ENCODE measurements at regions not wholly inside any gene's neighbourhood (a gene's known extent, or its start where the extent isn't known, plus 50 kb on each side); places are given as distances from the start of the nearest gene placed in this dataset.

- no peaks in the 10 kb centered on the region for H3K79me2 ChIP-seq (ENCODE audit: insufficient read depth, low read depth)
- H3K36me3 ChIP-seq (ENCODE audit: insufficient read depth) = no peaks in the 10 kb centered on the region
- H3K4me1 ChIP-seq (ENCODE audit: low read depth, poor library complexity, severe bottlenecking) = no peaks in the 10 kb centered on the region
- H3K9ac ChIP-seq = no peak overlapping the region
- no peak overlapping the region for H3K27ac ChIP-seq
- no peak overlapping the region for H3K4me3 ChIP-seq (IDR thresholded peaks at IDR 0.05; ENCODE audit: insufficient read depth, low read depth, low read length)
- H2AFZ ChIP-seq (ENCODE audit: low read depth) = no peak overlapping the region
- TF ChIP-seq CTCF (conservative IDR thresholded peaks at IDR 0.05; ENCODE audit: low read depth, low read length) = no peak
- H3K4me2 ChIP-seq = no peak overlapping the region
- no peaks in the 10 kb centered on the region for H4K20me1 ChIP-seq (ENCODE audit: insufficient read depth)
- no peaks in the 10 kb centered on the region for H3K27me3 ChIP-seq (ENCODE audit: insufficient read depth, low read depth)
These were observed 429.7 kb upstream of the MMS22L start for GRCh38 chr6:97712751-97713150.

- Histone ChIP-seq H3K36me3 (ENCODE audit: insufficient read depth) (no peaks in the 10 kb centered on the region), H4K20me1 (ENCODE audit: insufficient read depth) (no peaks in the 10 kb centered on the region), H2AFZ (ENCODE audit: low read depth) (no peak overlapping the region), H3K79me2 (ENCODE audit: insufficient read depth, low read depth) (no peaks in the 10 kb centered on the region), H3K9ac (no peak overlapping the region), H3K4me2 (no peak overlapping the region), H3K27ac (no peak overlapping the region), H3K4me3 (IDR thresholded peaks at IDR 0.05; ENCODE audit: insufficient read depth, low read depth, low read length) (no peak overlapping the region), H3K27me3 (ENCODE audit: insufficient read depth, low read depth) (no peaks in the 10 kb centered on the region), H3K4me1 (ENCODE audit: low read depth, poor library complexity, severe bottlenecking) (no peaks in the 10 kb centered on the region)
- TF ChIP-seq CTCF (conservative IDR thresholded peaks at IDR 0.05; ENCODE audit: low read depth, low read length) = no peak
These were observed 431.8 kb upstream of the MMS22L start for GRCh38 chr6:97714772-97715171.

DNA sequence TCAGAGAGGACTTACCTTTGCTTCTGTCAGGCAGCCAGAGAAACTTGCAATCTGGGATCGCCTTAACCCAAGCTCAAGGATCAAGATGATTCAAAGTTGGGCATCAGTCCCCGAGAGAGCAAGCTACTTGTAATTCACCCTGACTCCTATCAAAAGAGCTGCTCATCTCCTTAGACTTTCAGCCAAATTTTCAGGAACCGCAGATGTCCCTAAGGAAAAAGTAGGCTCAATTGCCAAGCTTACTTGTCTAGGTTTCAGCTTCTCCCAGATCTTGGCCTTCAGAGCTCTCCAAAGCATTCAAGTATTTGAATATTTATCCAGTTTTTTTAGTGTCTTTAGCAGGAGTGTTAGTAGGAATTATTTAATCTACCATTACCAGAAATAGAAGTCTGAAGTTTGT is 434.1 kb upstream of the MMS22L start:
- no peaks in the 10 kb centered on the region for H3K36me3 ChIP-seq (ENCODE audit: insufficient read depth)
- H3K9ac ChIP-seq = no peak overlapping the region
- no peaks in the 10 kb centered on the region for H4K20me1 ChIP-seq (ENCODE audit: insufficient read depth)
- H3K4me2 ChIP-seq = no peak overlapping the region
- no peak overlapping the region for H3K4me3 ChIP-seq (IDR thresholded peaks at IDR 0.05; ENCODE audit: insufficient read depth, low read depth, low read length)
- H2AFZ ChIP-seq (ENCODE audit: low read depth) = no peak overlapping the region
- no peaks in the 10 kb centered on the region for H3K4me1 ChIP-seq (ENCODE audit: low read depth, poor library complexity, severe bottlenecking)
- H3K79me2 ChIP-seq (ENCODE audit: insufficient read depth, low read depth) = no peaks in the 10 kb centered on the region
- H3K27ac ChIP-seq = no peak overlapping the region
- no peak for TF ChIP-seq CTCF (conservative IDR thresholded peaks at IDR 0.05; ENCODE audit: low read depth, low read length)
- no peaks in the 10 kb centered on the region for H3K27me3 ChIP-seq (ENCODE audit: insufficient read depth, low read depth)

DNA sequence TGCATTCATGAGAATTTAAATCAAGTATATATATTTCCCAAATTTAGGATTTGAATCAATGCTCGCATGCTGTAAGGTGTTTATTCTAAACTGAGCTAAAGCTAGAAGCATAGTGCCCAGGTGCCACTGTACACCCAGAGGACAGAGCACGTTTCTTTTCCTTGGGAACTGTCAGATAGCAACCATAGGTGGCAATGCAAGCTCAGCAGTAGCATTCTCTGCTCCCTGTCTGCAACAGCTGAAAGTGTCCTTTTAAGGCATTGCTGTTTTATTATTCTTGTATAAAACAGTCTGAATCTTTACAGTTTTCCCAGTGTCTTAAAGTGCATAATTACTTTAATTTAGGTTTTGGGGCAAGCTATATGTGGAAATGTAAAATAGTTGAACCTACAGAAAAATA is 443.4 kb upstream of the MMS22L start:
- H3K4me2 ChIP-seq = no peak overlapping the region
- H3K4me1 ChIP-seq (ENCODE audit: low read depth, poor library complexity, severe bottlenecking) = no peaks in the 10 kb centered on the region
- TF ChIP-seq CTCF (conservative IDR thresholded peaks at IDR 0.05; ENCODE audit: low read depth, low read length) = no peak
- H3K27ac ChIP-seq = no peak overlapping the region
- H3K79me2 ChIP-seq (ENCODE audit: insufficient read depth, low read depth) = no peaks in the 10 kb centered on the region
- no peaks in the 10 kb centered on the region for H4K20me1 ChIP-seq (ENCODE audit: insufficient read depth)
- no peaks in the 10 kb centered on the region for H3K36me3 ChIP-seq (ENCODE audit: insufficient read depth)
- H2AFZ ChIP-seq (ENCODE audit: low read depth) = no peak overlapping the region
- H3K9ac ChIP-seq = no peak overlapping the region
- no peaks in the 10 kb centered on the region for H3K27me3 ChIP-seq (ENCODE audit: insufficient read depth, low read depth)
- no peak overlapping the region for H3K4me3 ChIP-seq (IDR thresholded peaks at IDR 0.05; ENCODE audit: insufficient read depth, low read depth, low read length)

DNA sequence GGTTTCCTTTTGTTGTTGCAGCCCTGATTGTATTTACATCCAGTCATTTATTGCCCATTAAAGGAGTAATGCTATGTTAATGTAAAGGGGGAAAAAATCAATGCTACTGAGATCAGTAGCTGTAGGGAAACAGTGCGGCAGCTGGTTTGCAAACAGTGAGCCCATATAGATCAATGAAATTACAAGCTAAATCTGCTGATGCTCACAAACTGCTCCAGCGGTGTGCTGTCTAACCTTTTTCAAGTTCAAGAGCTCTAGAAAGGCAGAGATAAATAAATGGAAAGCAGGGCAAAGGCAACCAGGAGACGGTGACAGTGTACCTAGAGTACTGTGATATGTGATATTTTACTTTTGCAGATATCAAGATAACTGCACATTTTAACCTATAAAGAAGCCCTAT is 449.0 kb upstream of the MMS22L start:
- Histone ChIP-seq H3K36me3 (ENCODE audit: insufficient read depth) (no peaks in the 10 kb centered on the region), H3K9ac (no peak overlapping the region), H3K27ac (no peak overlapping the region), H3K4me3 (IDR thresholded peaks at IDR 0.05; ENCODE audit: insufficient read depth, low read depth, low read length) (no peak overlapping the region), H3K79me2 (ENCODE audit: insufficient read depth, low read depth) (no peaks in the 10 kb centered on the region), H3K4me1 (ENCODE audit: low read depth, poor library complexity, severe bottlenecking) (no peaks in the 10 kb centered on the region), H2AFZ (ENCODE audit: low read depth) (no peak overlapping the region), H3K4me2 (no peak overlapping the region), H4K20me1 (ENCODE audit: insufficient read depth) (no peaks in the 10 kb centered on the region), H3K27me3 (ENCODE audit: insufficient read depth, low read depth) (no peaks in the 10 kb centered on the region)
- no peak for TF ChIP-seq CTCF (conservative IDR thresholded peaks at IDR 0.05; ENCODE audit: low read depth, low read length)

Data from KMS-11 (cell line).